ENCODE measurements at regions not wholly inside any gene's neighbourhood (a gene's known extent, or its start where the extent isn't known, plus 50 kb on each side); places are given as distances from the start of the nearest gene placed in this dataset.

- no peak for TF ChIP-seq CTCF (IDR thresholded peaks at IDR 0.05; ENCODE audit: low read length)
- no peak for TF ChIP-seq EZH2phosphoT487 (IDR thresholded peaks at IDR 0.05; ENCODE audit: low read length)
These were observed 619.4 kb downstream of the SLCO4C1 start for GRCh38 chr5:101676646-101677045.
